ENCODE measurements at regions not wholly inside any gene's neighbourhood (a gene's known extent, or its start where the extent isn't known, plus 50 kb on each side); places are given as distances from the start of the nearest gene placed in this dataset.

DNA sequence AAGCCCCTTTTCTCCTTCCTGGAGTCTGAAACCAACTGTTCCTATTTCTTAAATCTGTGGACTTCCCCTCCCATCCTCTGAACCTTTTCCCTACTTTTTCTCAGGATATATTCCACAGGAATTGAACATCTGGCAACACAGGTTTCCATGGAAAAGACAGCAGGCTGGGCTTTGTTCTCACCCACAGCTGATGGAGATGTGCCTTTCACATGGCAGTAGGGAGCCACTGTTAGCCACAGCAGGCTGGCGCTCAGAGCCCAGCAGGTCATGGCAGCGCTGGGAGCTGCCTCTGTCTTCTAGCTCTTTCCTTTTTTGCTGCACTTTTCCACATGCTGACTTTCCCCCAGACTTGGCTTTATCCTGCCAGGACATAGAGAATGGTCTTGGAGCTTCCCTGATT lies 116.4 kb upstream of the NLRP1 start:
- peak; percentile 5 for DNase-seq (ENCODE audit: low spot score)
- Histone ChIP-seq H3K9me2 (ENCODE audit: insufficient read depth) (no peaks in the 10 kb centered on the region), H3K4me1 (ENCODE audit: insufficient read depth) (peaks cover 31% of the 10 kb centered on the region), H3K27me3 (ENCODE audit: insufficient read depth) (no peaks in the 10 kb centered on the region), H3K36me3 (ENCODE audit: insufficient read depth) (no peaks in the 10 kb centered on the region), H4K20me1 (replicated peaks; ENCODE audit: insufficient read depth) (no peaks in the 10 kb centered on the region), H3F3A (replicated peaks; ENCODE audit: low read depth) (0 out of 2 replicates have a peak, but pooled peaks cover 3% of the 10 kb centered on the region), H2AFZ (no peak overlapping the region), H3K27ac (ENCODE audit: low read depth) (no peak overlapping the region), H3K79me2 (replicated peaks; ENCODE audit: insufficient read depth) (no peaks in the 10 kb centered on the region), H3K4me2 (peak overlapping the region; percentile 68; the same call in 1 of the 2 replicates), H3K4me3 (no peak overlapping the region)
- no peak overlapping the region for H3K4me3 Mint-ChIP-seq
- H3K4me1 Mint-ChIP-seq: peaks cover 42% of the 10 kb centered on the region
- H3K27ac Mint-ChIP-seq: no peak overlapping the region
- ATAC-seq: peak; percentile 56
- peaks cover 2% of the 10 kb centered on the region for H3K27me3 Mint-ChIP-seq (ENCODE audit: insufficient read depth, low read depth, poor library complexity)
- H3K9me3 Mint-ChIP-seq: peaks cover 13% of the 10 kb centered on the region
- 0 out of 3 replicates have a peak, but pooled peaks cover 6% of the 10 kb centered on the region for H3K36me3 Mint-ChIP-seq (ENCODE audit: low read depth)
- TF ChIP-seq REST (IDR thresholded peaks at IDR 0.05; ENCODE audit: unreplicated experiment): no peak
- TF ChIP-seq ZNF114 (CRISPR knock-in tag; IDR thresholded peaks at IDR 0.05): no peak
- TF ChIP-seq NANOG (IDR thresholded peaks at IDR 0.05; ENCODE audit: borderline replicate concordance): no peak
- no peak for TF ChIP-seq STAT1 (IDR thresholded peaks at IDR 0.05; ENCODE audit: unreplicated experiment)
- no peak for TF ChIP-seq EZH2phosphoT487 (IDR thresholded peaks at IDR 0.05; ENCODE audit: unreplicated experiment)
- no peak for TF ChIP-seq ZNF462 (CRISPR knock-in tag; IDR thresholded peaks at IDR 0.05)
- TF ChIP-seq POLR2AphosphoS5 (IDR thresholded peaks at IDR 0.05; ENCODE audit: low read depth): no peak
- TF ChIP-seq JUNB (IDR thresholded peaks at IDR 0.05; ENCODE audit: unreplicated experiment): no peak
- TF ChIP-seq ETS1 (IDR thresholded peaks at IDR 0.05): no peak
- no peak for TF ChIP-seq ZNF331 (CRISPR knock-in tag; IDR thresholded peaks at IDR 0.05; ENCODE audit: low read depth)
- TF ChIP-seq CREB1 (CRISPR knock-in tag; IDR thresholded peaks at IDR 0.05; ENCODE audit: low read depth): no peak
- no peak for TF ChIP-seq EZH2 (IDR thresholded peaks at IDR 0.05; ENCODE audit: low read depth, unreplicated experiment)
- TF ChIP-seq CTCF (conservative IDR thresholded peaks at IDR 0.05; ENCODE audit: low read depth in 2 of 2): no peak
